K562 (cell line): ENCODE measurements at regions not wholly inside any gene's neighbourhood (a gene's known extent, or its start where the extent isn't known, plus 50 kb on each side); places are given as distances from the start of the nearest gene placed in this dataset.

Experiments
- ATF6 ChIP-seq: sonication (generic); formaldehyde crosslinking; IDR thresholded peaks from 2 replicates; pipeline ENCODE4 v1.4.0; 2020; ENCODE audit warnings: mild to moderate bottlenecking, missing genetic modification reagents
- CBX3 ChIP-seq, 2 experiments: IDR thresholded peaks; 1 replicate in 1 of 2; 2 replicates in 1 of 2; pipeline ENCODE4 v1.6.1; 2012; ENCODE audit warnings: inconsistent platforms in 2 of 2, low read length in 2 of 2, borderline replicate concordance in 1 of 2, control low read depth in 1 of 2
- CC2D1A ChIP-seq: fragments of 450-650 bp; IDR thresholded peaks from 2 replicates; pipeline ENCODE4 v1.6.1; 2017; ENCODE audit warnings: mild to moderate bottlenecking
- CTCF ChIP-seq, 3 experiments: IDR thresholded peaks in 2 of 3; conservative IDR thresholded peaks in 1 of 3; 2 replicates each; pipeline ENCODE4 v1.5.1; 2011 to 2012; ENCODE audit warnings: low read length in 3 of 3, mild to moderate bottlenecking in 3 of 3, control low read depth in 2 of 3, improper control_type of control experiment in 1 of 3, inconsistent platforms in 1 of 3, low read depth in 1 of 3, mixed read lengths in 1 of 3, moderate library complexity in 1 of 3; ENCODE audit not compliant: insufficient read depth in 2 of 3
- E2F6 ChIP-seq, 2 experiments: IDR thresholded peaks; 2 replicates each; pipeline ENCODE4 v1.6.1; 2011; ENCODE audit warnings: borderline replicate concordance in 1 of 2, control low read depth in 1 of 2, low read depth in 1 of 2, low read length in 1 of 2, mild to moderate bottlenecking in 1 of 2, mixed read lengths in 1 of 2, moderate library complexity in 1 of 2; ENCODE audit not compliant: insufficient read depth in 1 of 2, insufficient read length in 1 of 2, poor library complexity in 1 of 2, severe bottlenecking in 1 of 2; ENCODE audit errors: extremely low read depth in 1 of 2
- E4F1 ChIP-seq: fragments of 250-450 bp; sonication (Bioruptor Pico); IDR thresholded peaks from 2 replicates; pipeline ENCODE4 v1.5.0; 2021; ENCODE audit warnings: mild to moderate bottlenecking, borderline replicate concordance
- EWSR1 ChIP-seq: fragments of 450-650 bp; IDR thresholded peaks from 2 replicates; pipeline ENCODE4 v1.6.1; 2018; ENCODE audit warnings: borderline replicate concordance, mild to moderate bottlenecking, low read depth, moderate library complexity; ENCODE audit not compliant: partially characterized antibody
- FOXA3 ChIP-seq, 2 experiments: fragments of 450-650 bp in 1 of 2; sonication (generic) in 1 of 2; formaldehyde crosslinking; IDR thresholded peaks in 1 of 2; conservative IDR thresholded peaks in 1 of 2; 2 replicates each; pipeline versions ENCODE4 v1.4.0 to v1.8.0; 2020 to 2022; ENCODE audit warnings: mild to moderate bottlenecking in 2 of 2, missing genetic modification reagents in 1 of 2
- MAFK ChIP-seq: IDR thresholded peaks from 2 replicates; pipeline ENCODE4 v1.6.1; 2011; ENCODE audit warnings: low read length, improper control_type of control experiment
- PATZ1 ChIP-seq: fragments of 250-450 bp; sonication (Bioruptor Pico); IDR thresholded peaks from 2 replicates; pipeline ENCODE4 v1.5.0; 2020; ENCODE audit warnings: mild to moderate bottlenecking, borderline replicate concordance
- SIN3B ChIP-seq: fragments of 450-650 bp; IDR thresholded peaks from 2 replicates; pipeline ENCODE4 v1.6.1; 2017; ENCODE audit warnings: low read depth, mild to moderate bottlenecking, moderate library complexity
- TCF7L2 ChIP-seq: fragments of 150-350 bp; IDR thresholded peaks from 2 replicates; pipeline ENCODE4 v1.6.1; 2016; ENCODE audit warnings: low read depth, mild to moderate bottlenecking, low read length, moderate library complexity
- ZBTB49 ChIP-seq: sonication (generic); formaldehyde crosslinking; IDR thresholded peaks from 2 replicates; pipeline ENCODE4 v1.8.0; 2022; ENCODE audit warnings: missing genetic modification reagents, mild to moderate bottlenecking, borderline replicate concordance

- TF ChIP-seq CTCF (IDR thresholded peaks at IDR 0.05 in 2 of 3, conservative IDR thresholded peaks at IDR 0.05 in 1 of 3; ENCODE audit: insufficient read depth in 2 of 3, low read depth in 1 of 3, low read length in 3 of 3) = no peak
- no peak for TF ChIP-seq E4F1
- peak in 1 of 2 experiments; percentile 22 for TF ChIP-seq E2F6 (IDR thresholded peaks at IDR 0.05; ENCODE audit: borderline replicate concordance in 1 of 2, extremely low read depth in 1 of 2, insufficient read depth in 1 of 2, insufficient read length in 1 of 2, low read depth in 1 of 2, low read length in 1 of 2, poor library complexity in 1 of 2, severe bottlenecking in 1 of 2)
- TF ChIP-seq FOXA3 (CRISPR knock-in tag; conservative IDR thresholded peaks at IDR 0.05 in 1 of 2, IDR thresholded peaks at IDR 0.05 in 1 of 2) = no peak
- no peak for TF ChIP-seq ZBTB49 (CRISPR knock-in tag)
- no peak for TF ChIP-seq ATF6 (CRISPR knock-in tag)
- TF ChIP-seq EWSR1 = no peak
- 0 out of 2 replicates have a peak, but pooled peaks have one; percentile 26 for TF ChIP-seq SIN3B
- TF ChIP-seq MAFK = 0 out of 2 replicates have a peak, but pooled peaks have one; percentile 3
- peak in 1 of 2 experiments; percentile 77; a peak in 1 of 3 replicates for TF ChIP-seq CBX3 (IDR thresholded peaks at IDR 0.05; ENCODE audit: borderline replicate concordance in 1 of 2, low read length in 2 of 2)
- TF ChIP-seq CC2D1A = no peak; the same call in 1 of the 2 replicates
- no peak for TF ChIP-seq PATZ1 (CRISPR knock-in tag)
- TF ChIP-seq TCF7L2 = no peak
Observed at GRCh38 chr6:28725890-28726348, 197.9 kb downstream of the TRIM27 start (continued).
